ENCODE measurements at regions not wholly inside any gene's neighbourhood (a gene's known extent, or its start where the extent isn't known, plus 50 kb on each side); places are given as distances from the start of the nearest gene placed in this dataset.
A peak's percentile ranks its signal among the peaks of the same experiment; 100 is the strongest.

GRCh38 chr2:237025090-237025865 lies 60.4 kb upstream of the COPS8 start (continued):
- peak; percentile 89 for TF ChIP-seq CREB1 (IDR thresholded peaks at IDR 0.05)
- peak; percentile 84 for TF ChIP-seq CREB1 (CRISPR knock-in tag; IDR thresholded peaks at IDR 0.05)
- no peak for TF ChIP-seq KDM4B (CRISPR knock-in tag; IDR thresholded peaks at IDR 0.05)
- TF ChIP-seq ZNF30 (CRISPR knock-in tag; IDR thresholded peaks at IDR 0.05), result no peak
- no peak for TF ChIP-seq ZNF672 (CRISPR knock-in tag; IDR thresholded peaks at IDR 0.05)
- TF ChIP-seq DNMT1 (CRISPR knock-in tag; IDR thresholded peaks at IDR 0.05), result no peak
- TF ChIP-seq PTBP1 (IDR thresholded peaks at IDR 0.05; ENCODE audit: low read depth, low read length, poor library complexity, severe bottlenecking), result no peak
- TF ChIP-seq CBX1 (IDR thresholded peaks at IDR 0.05; ENCODE audit: low read depth), result no peak
- no peak for TF ChIP-seq ZSCAN29 (CRISPR knock-in tag; conservative IDR thresholded peaks at IDR 0.05)
- no peak for TF ChIP-seq ZNF616 (CRISPR knock-in tag; IDR thresholded peaks at IDR 0.05; ENCODE audit: low read depth)
- TF ChIP-seq THYN1 (CRISPR knock-in tag; IDR thresholded peaks at IDR 0.05; ENCODE audit: borderline replicate concordance, low read depth), result no peak
- no peak for TF ChIP-seq MLXIP (CRISPR knock-in tag; IDR thresholded peaks at IDR 0.05; ENCODE audit: borderline replicate concordance)
- no peak for TF ChIP-seq ARHGAP35 (CRISPR knock-in tag; IDR thresholded peaks at IDR 0.05; ENCODE audit: borderline replicate concordance)
- TF ChIP-seq THAP9 (CRISPR knock-in tag; IDR thresholded peaks at IDR 0.05; ENCODE audit: borderline replicate concordance), result no peak
- TF ChIP-seq CENPBD1 (CRISPR knock-in tag; IDR thresholded peaks at IDR 0.05; ENCODE audit: borderline replicate concordance, low read depth), result no peak
- TF ChIP-seq NFYC (CRISPR knock-in tag; IDR thresholded peaks at IDR 0.05), result peak; percentile 47
- no peak for TF ChIP-seq SRSF9 (IDR thresholded peaks at IDR 0.05; ENCODE audit: borderline replicate concordance, insufficient read depth, low read depth, low read length, poor library complexity, severe bottlenecking)
- TF ChIP-seq STAT6 (CRISPR knock-in tag; IDR thresholded peaks at IDR 0.05; ENCODE audit: borderline replicate concordance), result no peak
- TF ChIP-seq XBP1 (CRISPR knock-in tag; IDR thresholded peaks at IDR 0.05), result no peak
- TF ChIP-seq JDP2 (CRISPR knock-in tag; IDR thresholded peaks at IDR 0.05; ENCODE audit: borderline replicate concordance), result no peak
- TF ChIP-seq ZMYM2 (CRISPR knock-in tag; IDR thresholded peaks at IDR 0.05), result peak; percentile 90
- no peak for TF ChIP-seq ZNF816 (CRISPR knock-in tag; IDR thresholded peaks at IDR 0.05; ENCODE audit: borderline replicate concordance)

Data from HepG2 (cell line).